WTC11 (cell line): ENCODE measurements at regions not wholly inside any gene's neighbourhood (a gene's known extent, or its start where the extent isn't known, plus 50 kb on each side); places are given as distances from the start of the nearest gene placed in this dataset.

Experiments
- ATF2 ChIP-seq: sonication (generic); formaldehyde crosslinking; IDR thresholded peaks from 2 replicates; pipeline ENCODE4 v1.8.1; 2022; ENCODE audit warnings: low read depth, missing genetic modification reagents, borderline replicate concordance
- ATF3 ChIP-seq: sonication (generic); formaldehyde crosslinking; conservative IDR thresholded peaks from 2 replicates; pipeline ENCODE4 v1.8.1; 2022; ENCODE audit warnings: mild to moderate bottlenecking, missing genetic modification reagents
- CBFB ChIP-seq: sonication (generic); formaldehyde crosslinking; IDR thresholded peaks from 2 replicates; pipeline ENCODE4 v1.8.1; 2022; ENCODE audit warnings: mild to moderate bottlenecking, low read depth, missing genetic modification reagents
- CTCF ChIP-seq: fragments of 200-600 bp; IDR thresholded peaks from 2 replicates; pipeline ENCODE4 v1.8.0; 2022; ENCODE audit warnings: antibody characterized with exemption
- E2F5 ChIP-seq: sonication (generic); formaldehyde crosslinking; IDR thresholded peaks from 2 replicates; pipeline ENCODE4 v1.8.1; 2022; ENCODE audit warnings: mild to moderate bottlenecking, moderate library complexity, missing genetic modification reagents
- ETV6 ChIP-seq: sonication (generic); formaldehyde crosslinking; IDR thresholded peaks from 2 replicates; pipeline ENCODE4 v1.8.1; 2022; ENCODE audit warnings: mild to moderate bottlenecking, missing genetic modification reagents
- FOXJ3 ChIP-seq: sonication (generic); formaldehyde crosslinking; IDR thresholded peaks from 2 replicates; pipeline ENCODE4 v1.9.0; 2021; ENCODE audit warnings: missing genetic modification reagents, mild to moderate bottlenecking, borderline replicate concordance
- FOXP1 ChIP-seq: sonication (generic); formaldehyde crosslinking; IDR thresholded peaks from 2 replicates; pipeline ENCODE4 v1.8.0; 2022; ENCODE audit warnings: missing genetic modification reagents, mild to moderate bottlenecking, moderate library complexity, borderline replicate concordance
- JUN ChIP-seq: sonication (generic); formaldehyde crosslinking; IDR thresholded peaks from 2 replicates; pipeline ENCODE4 v1.8.0; 2023; ENCODE audit warnings: mild to moderate bottlenecking, missing genetic modification reagents
- SP1 ChIP-seq: sonication (generic); formaldehyde crosslinking; conservative IDR thresholded peaks from 2 replicates; pipeline ENCODE4 v1.8.1; 2022; ENCODE audit warnings: missing genetic modification reagents
- ZBTB21 ChIP-seq: sonication (generic); formaldehyde crosslinking; IDR thresholded peaks from 2 replicates; pipeline ENCODE4 v1.8.1; 2023; ENCODE audit warnings: mild to moderate bottlenecking, missing genetic modification reagents, borderline replicate concordance
- ZNF121 ChIP-seq: sonication (generic); formaldehyde crosslinking; IDR thresholded peaks from 2 replicates; pipeline ENCODE4 v1.8.0; 2023; ENCODE audit warnings: missing genetic modification reagents

- TF ChIP-seq CBFB (CRISPR knock-in tag) (no peak), E2F5 (CRISPR knock-in tag) (no peak), ZNF121 (no peak), ATF3 (CRISPR knock-in tag) (no peak), SP1 (CRISPR knock-in tag) (no peak), CTCF (no peak), FOXJ3 (CRISPR knock-in tag) (no peak), ZBTB21 (no peak), FOXP1 (CRISPR knock-in tag) (no peak), JUN (no peak), ATF2 (CRISPR knock-in tag) (no peak), ETV6 (no peak)
Measured at GRCh38 chr4:187602339-187603092, 393.1 kb upstream of the ZFP42 start.
